Thyroid gland (tissue), 4 donors: ENCODE measurements at regions not wholly inside any gene's neighbourhood (a gene's known extent, or its start where the extent isn't known, plus 50 kb on each side); places are given as distances from the start of the nearest gene placed in this dataset.

Experiments used
- CTCF ChIP-seq, 6 experiments: fragments of 200-600 bp in 3 of 6; fragments of 450-650 bp in 3 of 6; sonication (generic) in 3 of 6; IDR thresholded peaks; one replicate each; pipeline ENCODE4 v1.5.1; 2016 to 2019; ENCODE audit warnings: antibody characterized with exemption in 6 of 6, mild to moderate bottlenecking in 2 of 6, inconsistent platforms in 1 of 6, moderate library complexity in 1 of 6
- POLR2A ChIP-seq, 2 donors: fragments of 450-650 bp; IDR thresholded peaks; one replicate each; pipeline ENCODE4 v1.6.1; 2017; ENCODE audit warnings: antibody characterized with exemption in 2 of 2, mild to moderate bottlenecking in 2 of 2, moderate library complexity in 1 of 2

DNA sequence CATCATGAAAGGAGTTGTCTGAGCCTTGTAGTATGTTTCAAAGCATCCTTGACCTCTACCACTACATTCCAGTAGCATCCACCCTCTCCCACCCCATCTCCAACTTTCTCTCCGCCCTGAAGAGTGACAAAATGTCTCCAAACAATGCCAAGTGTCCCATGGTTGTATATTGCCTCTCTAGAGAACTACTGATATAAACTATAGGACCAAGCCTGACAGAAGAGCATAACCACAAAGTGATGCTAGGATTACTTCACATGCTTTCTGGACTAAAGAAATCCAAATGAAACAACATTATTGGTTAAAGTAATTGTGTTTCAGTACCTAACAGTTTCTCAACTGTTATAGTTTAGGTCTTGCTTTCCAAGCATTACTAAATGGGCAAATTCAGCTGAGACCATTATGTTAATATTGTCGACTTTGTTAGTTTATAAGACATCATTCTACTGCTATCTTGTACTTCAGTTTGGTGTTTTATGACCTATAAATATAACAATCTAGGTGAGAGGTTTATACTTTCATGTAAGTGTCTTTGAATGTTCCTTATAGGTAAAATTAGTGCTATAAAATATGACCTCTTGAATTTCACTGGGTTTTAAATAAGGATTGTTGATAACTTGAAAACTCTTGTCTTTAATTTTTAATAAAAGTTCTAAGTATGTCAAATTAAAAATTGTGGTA lies 117.4 kb downstream of the SUCNR1 start:
- no peak for TF ChIP-seq CTCF (IDR thresholded peaks at IDR 0.05)
- TF ChIP-seq POLR2A (IDR thresholded peaks at IDR 0.05), result no peak
